ENCODE measurements at regions not wholly inside any gene's neighbourhood (a gene's known extent, or its start where the extent isn't known, plus 50 kb on each side); places are given as distances from the start of the nearest gene placed in this dataset.

- TF ChIP-seq EZH2 (IDR thresholded peaks at IDR 0.05; ENCODE audit: borderline replicate concordance, low read length) (no peak), CTCF (conservative IDR thresholded peaks at IDR 0.05 in 1 of 2, IDR thresholded peaks at IDR 0.05 in 1 of 2; ENCODE audit: extremely low read depth in 1 of 2, insufficient read depth in 1 of 2, low read depth in 1 of 2, low read length in 2 of 2) (no peak)
These were observed 129.0 kb downstream of the WIF1 start for GRCh38 chr12:64992116-64992515.
